ENCODE measurements at regions not wholly inside any gene's neighbourhood (a gene's known extent, or its start where the extent isn't known, plus 50 kb on each side); places are given as distances from the start of the nearest gene placed in this dataset.
"Not testable (repeated sequence)": the region's sequence is repeated elsewhere in the genome, so short reads cannot be mapped to it uniquely, and the experiment has no call there.

GRCh38 chr10:123229927-123230630 is 75.9 kb downstream of the BUB3 start:
- Histone ChIP-seq H3K79me1 (ENCODE audit: insufficient read depth, low read depth, low read length, poor library complexity, severe bottlenecking) (no peaks in the 10 kb centered on the region), H2BK5ac (ENCODE audit: insufficient read length, low read length) (no peak overlapping the region), H2BK20ac (ENCODE audit: low read depth, low read length, poor library complexity, severe bottlenecking) (no peak overlapping the region), H3K27ac (ENCODE audit: insufficient read length, low read depth, low read length) (no peak overlapping the region), H4K8ac (replicated peaks; ENCODE audit: insufficient read length, low read depth, low read length) (no peak overlapping the region), H3T11ph (ENCODE audit: low read length) (no peak overlapping the region), H2AK5ac (ENCODE audit: insufficient read length, low read length) (no peak overlapping the region), H3K23ac (ENCODE audit: insufficient read length, low read depth, low read length) (no peak overlapping the region), H4K5ac (ENCODE audit: insufficient read length, low read depth, low read length) (no peak overlapping the region), H4K91ac (ENCODE audit: insufficient read length, low read depth, low read length) (no peak overlapping the region), H2BK120ac (ENCODE audit: low read depth, low read length, poor library complexity, severe bottlenecking) (no peak overlapping the region), H2BK15ac (ENCODE audit: low read depth, low read length) (no peak overlapping the region), H4K20me1 (ENCODE audit: control insufficient read depth, insufficient read depth, insufficient read length) (peaks cover 2% of the 10 kb centered on the region), H3K9me3 (ENCODE audit: control insufficient read depth, low read depth, low read length) (no peaks in the 10 kb centered on the region), H3K23me2 (ENCODE audit: insufficient read length, low read depth, low read length, poor library complexity, severe bottlenecking) (no peaks in the 10 kb centered on the region), H3K4ac (ENCODE audit: low read depth, low read length) (no peak overlapping the region), H3K4me2 (ENCODE audit: insufficient read depth, insufficient read length, low read length) (no peak overlapping the region), H3K56ac (ENCODE audit: insufficient read length, low read depth, low read length) (no peak overlapping the region), H3K79me2 (ENCODE audit: insufficient read depth, low read length) (no peaks in the 10 kb centered on the region), H3K9ac (ENCODE audit: extremely low read depth, insufficient read length, low read length) (no peak overlapping the region), H3K18ac (ENCODE audit: insufficient read length, low read depth, low read length) (no peak overlapping the region), H3K27me3 (ENCODE audit: insufficient read depth, low read length) (no peaks in the 10 kb centered on the region), H2BK12ac (ENCODE audit: insufficient read length, low read depth, low read length) (no peak overlapping the region), H3K4me1 (ENCODE audit: insufficient read depth, low read length) (no peaks in the 10 kb centered on the region; the same call in 1 of the 2 replicates), H3K14ac (ENCODE audit: insufficient read depth, low read length) (no peak overlapping the region), H2AFZ (ENCODE audit: low read length) (no peak overlapping the region)
- Mint-ChIP-seq H3K4me1 (no peaks in the 10 kb centered on the region), H3K27me3 (ENCODE audit: low read depth) (no peaks in the 10 kb centered on the region), H3K4me3 (no peak overlapping the region), H3K36me3 (ENCODE audit: insufficient read depth in 1 of 3, low read depth in 3 of 3) (peaks cover 7 to 15% (median 10%) of the 10 kb centered on the region in 3 experiments), H3K9me3 (peaks cover 0 to 1% of the 10 kb centered on the region in 2 experiments; a peak in 4 of 5 replicates), H3K27ac (no peak overlapping the region)
- DNase-seq: no peak
- no CpG with 5 or more reads among the region's 8 CpGs for WGBS (ENCODE audit: extremely low coverage, insufficient read length, low lambda C conversion rate)
- no peak for TF ChIP-seq CTCF (conservative IDR thresholded peaks at IDR 0.05)

- H3K23me2 ChIP-seq (ENCODE audit: insufficient read length, low read depth, low read length, poor library complexity, severe bottlenecking); H3K9ac ChIP-seq (ENCODE audit: extremely low read depth, insufficient read length, low read length); H3K27me3 Mint-ChIP-seq (ENCODE audit: low read depth); H3K79me2 ChIP-seq (ENCODE audit: insufficient read depth, low read length); H3K9me3 Mint-ChIP-seq; H3K27me3 ChIP-seq (ENCODE audit: insufficient read depth, low read length); H2BK5ac ChIP-seq (ENCODE audit: insufficient read length, low read length); H4K91ac ChIP-seq (ENCODE audit: insufficient read length, low read depth, low read length); H3T11ph ChIP-seq (ENCODE audit: low read length); H2BK15ac ChIP-seq (ENCODE audit: low read depth, low read length); H3K56ac ChIP-seq (ENCODE audit: insufficient read length, low read depth, low read length); H4K8ac ChIP-seq (replicated peaks; ENCODE audit: insufficient read length, low read depth, low read length); H3K4me1 Mint-ChIP-seq; H3K4me2 ChIP-seq (ENCODE audit: insufficient read depth, insufficient read length, low read length); H2BK12ac ChIP-seq (ENCODE audit: insufficient read length, low read depth, low read length); H3K27ac Mint-ChIP-seq; DNase-seq; H2AFZ ChIP-seq (ENCODE audit: low read length); H4K20me1 ChIP-seq (ENCODE audit: control insufficient read depth, insufficient read depth, insufficient read length); H2BK20ac ChIP-seq (ENCODE audit: low read depth, low read length, poor library complexity, severe bottlenecking); H3K4ac ChIP-seq (ENCODE audit: low read depth, low read length); H3K23ac ChIP-seq (ENCODE audit: insufficient read length, low read depth, low read length); H3K27ac ChIP-seq (ENCODE audit: insufficient read length, low read depth, low read length); H3K79me1 ChIP-seq (ENCODE audit: insufficient read depth, low read depth, low read length, poor library complexity, severe bottlenecking); H3K4me1 ChIP-seq (ENCODE audit: insufficient read depth, low read length); H2AK5ac ChIP-seq (ENCODE audit: insufficient read length, low read length); H4K5ac ChIP-seq (ENCODE audit: insufficient read length, low read depth, low read length); H2BK120ac ChIP-seq (ENCODE audit: low read depth, low read length, poor library complexity, severe bottlenecking); H3K4me3 Mint-ChIP-seq; H3K14ac ChIP-seq (ENCODE audit: insufficient read depth, low read length); H3K9me3 ChIP-seq (ENCODE audit: control insufficient read depth, low read depth, low read length); H3K18ac ChIP-seq (ENCODE audit: insufficient read length, low read depth, low read length): not testable (repeated sequence)
- no CpG with 5 or more reads among the region's 1 CpG for WGBS (ENCODE audit: extremely low coverage, insufficient read length, low lambda C conversion rate)
- peaks cover 10 to 19% (median 11%) of the 10 kb centered on the region in 3 experiments for H3K36me3 Mint-ChIP-seq (ENCODE audit: insufficient read depth in 1 of 3, low read depth in 3 of 3)
These were observed 78.7 kb downstream of the BUB3 start for GRCh38 chr10:123232879-123233278.

All from H9 (cell line).